ENCODE measurements at regions not wholly inside any gene's neighbourhood (a gene's known extent, or its start where the extent isn't known, plus 50 kb on each side); places are given as distances from the start of the nearest gene placed in this dataset.

GRCh38 chr4:106522839-106523238 lies 154.3 kb upstream of the GIMD1 start:
- no peak for DNase-seq (ENCODE audit: low spot score in 2 of 2)

GRCh38 chr4:106512706-106513105 lies 144.1 kb upstream of the GIMD1 start:
- Histone ChIP-seq H3K36me3 (no peaks in the 10 kb centered on the region), H3K27ac (no peak overlapping the region), H3K4me1 (no peaks in the 10 kb centered on the region), H3K27me3 (no peaks in the 10 kb centered on the region), H3K9me3 (no peaks in the 10 kb centered on the region), H3K4me3 (no peak overlapping the region)
- DNase-seq (ENCODE audit: low spot score in 2 of 2) = no peak
- TF ChIP-seq CTCF (IDR thresholded peaks at IDR 0.05) (no peak), POLR2A (IDR thresholded peaks at IDR 0.05) (no peak), EP300 (IDR thresholded peaks at IDR 0.05) (no peak), POLR2AphosphoS5 (IDR thresholded peaks at IDR 0.05) (no peak)
- WGBS = 70% methylated on average over 2 of the region's 2 CpGs

More at GRCh38 chr4:106522839-106523238, 154.3 kb upstream of the GIMD1 start:
- no peak overlapping the region for H3K27ac ChIP-seq
- no peaks in the 10 kb centered on the region for H3K36me3 ChIP-seq
- 91% methylated on average over 8 of the region's 8 CpGs for WGBS
- H3K27me3 ChIP-seq = no peaks in the 10 kb centered on the region
- no peaks in the 10 kb centered on the region for H3K4me1 ChIP-seq
- no peak for TF ChIP-seq CTCF (IDR thresholded peaks at IDR 0.05)
- TF ChIP-seq POLR2A (IDR thresholded peaks at IDR 0.05) = no peak
- TF ChIP-seq EP300 (IDR thresholded peaks at IDR 0.05) = no peak
- TF ChIP-seq POLR2AphosphoS5 (IDR thresholded peaks at IDR 0.05) = no peak
- H3K4me3 ChIP-seq = no peak overlapping the region
- no peaks in the 10 kb centered on the region for H3K9me3 ChIP-seq

DNA sequence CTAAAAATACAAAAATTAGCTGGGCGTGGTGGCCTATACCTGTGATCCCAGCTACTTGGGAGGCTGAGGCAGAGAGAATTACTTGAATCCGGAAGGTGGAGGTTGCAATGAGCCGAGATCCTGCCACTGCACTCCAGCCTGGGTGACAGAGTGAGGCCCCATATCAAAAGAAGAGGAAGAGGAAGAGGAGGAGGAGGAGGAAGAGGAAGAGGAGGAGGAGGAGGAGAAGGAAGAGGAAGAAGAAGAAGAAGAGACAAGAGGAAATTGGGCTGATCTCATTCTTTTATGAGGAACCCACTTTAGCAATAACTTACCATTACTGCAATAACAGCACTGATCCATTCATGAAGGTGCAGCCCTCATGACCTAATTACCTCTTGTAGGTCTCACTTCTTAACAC lies 138.9 kb upstream of the GIMD1 start:
- H3K9me3 ChIP-seq = no peaks in the 10 kb centered on the region
- H3K27me3 ChIP-seq = no peaks in the 10 kb centered on the region
- no peak overlapping the region for H3K27ac ChIP-seq
- WGBS = 91% methylated on average over 3 of the region's 3 CpGs
- no peaks in the 10 kb centered on the region for H3K4me1 ChIP-seq
- no peak for DNase-seq (ENCODE audit: low spot score in 2 of 2)
- H3K36me3 ChIP-seq = no peaks in the 10 kb centered on the region
- TF ChIP-seq EP300 (IDR thresholded peaks at IDR 0.05) (no peak), CTCF (IDR thresholded peaks at IDR 0.05) (no peak), POLR2AphosphoS5 (IDR thresholded peaks at IDR 0.05) (no peak), POLR2A (IDR thresholded peaks at IDR 0.05) (no peak)
- no peak overlapping the region for H3K4me3 ChIP-seq

DNA sequence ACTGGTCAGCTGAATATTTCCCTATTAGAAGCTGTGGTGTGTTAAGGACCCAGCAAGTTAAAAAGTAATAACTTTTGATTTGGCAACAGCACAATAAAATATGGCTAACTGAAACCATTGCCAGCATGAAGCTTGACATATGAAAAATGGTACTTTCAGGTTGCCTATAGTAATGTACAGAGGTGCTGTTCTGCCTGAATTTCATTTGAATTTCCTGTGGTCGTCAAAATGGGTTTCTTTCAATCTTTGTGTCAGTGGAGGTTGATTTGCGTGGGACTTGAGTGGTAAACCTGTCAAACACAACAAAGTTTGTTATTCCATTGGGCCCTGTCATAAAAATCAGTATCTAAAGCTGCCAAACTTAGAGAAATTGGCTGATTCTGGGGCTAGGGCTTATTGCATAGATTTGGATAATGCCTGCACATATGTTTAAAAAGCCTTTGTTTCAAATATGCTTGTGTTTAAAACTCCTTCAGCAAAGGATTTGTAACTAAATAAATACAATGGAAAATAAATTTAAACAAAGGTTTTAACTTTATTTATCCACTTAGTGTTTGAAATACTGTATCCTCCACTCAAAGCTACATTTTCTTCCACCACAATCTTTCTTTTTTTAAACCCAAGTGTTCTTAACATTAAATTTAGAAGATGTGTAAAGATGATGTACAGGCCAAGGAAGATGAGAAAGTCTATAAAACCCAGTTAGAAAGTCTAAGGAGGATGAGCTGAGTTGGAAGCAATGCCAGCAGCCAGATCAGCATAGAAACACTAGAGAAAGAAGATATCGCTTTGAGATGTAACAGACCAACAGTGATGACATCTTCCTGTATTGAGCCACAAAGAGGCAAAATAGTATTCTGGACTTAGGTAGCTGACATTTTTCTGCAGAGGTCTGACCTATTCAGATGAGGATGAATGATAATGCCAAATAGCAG lies 134.8 kb upstream of the GIMD1 start:
- H3K4me3 ChIP-seq = no peak overlapping the region
- H3K9me3 ChIP-seq = no peaks in the 10 kb centered on the region
- TF ChIP-seq POLR2AphosphoS5 (IDR thresholded peaks at IDR 0.05) (no peak), CTCF (IDR thresholded peaks at IDR 0.05) (no peak), POLR2A (IDR thresholded peaks at IDR 0.05) (no peak), EP300 (IDR thresholded peaks at IDR 0.05) (no peak)
- 72% methylated on average over 3 of the region's 3 CpGs for WGBS
- H3K27ac ChIP-seq = no peak overlapping the region
- no peaks in the 10 kb centered on the region for H3K36me3 ChIP-seq
- no peaks in the 10 kb centered on the region for H3K4me1 ChIP-seq
- H3K27me3 ChIP-seq = no peaks in the 10 kb centered on the region
- no peak for DNase-seq (ENCODE audit: low spot score in 2 of 2)

GRCh38 chr4:106502106-106502699 lies 133.6 kb upstream of the GIMD1 start:
- Histone ChIP-seq H3K36me3 (no peaks in the 10 kb centered on the region), H3K4me3 (no peak overlapping the region)
- 28% methylated on average over 11 of the region's 11 CpGs for WGBS

More at GRCh38 chr4:106502106-106502699, 133.6 kb upstream of the GIMD1 start:
- TF ChIP-seq EP300 (IDR thresholded peaks at IDR 0.05) = no peak
- TF ChIP-seq CTCF (IDR thresholded peaks at IDR 0.05) = no peak
- no peak for TF ChIP-seq POLR2AphosphoS5 (IDR thresholded peaks at IDR 0.05)
- no peak for TF ChIP-seq POLR2A (IDR thresholded peaks at IDR 0.05)
- no peak overlapping the region for H3K27ac ChIP-seq
- no peak for DNase-seq (ENCODE audit: low spot score in 2 of 2)
- no peaks in the 10 kb centered on the region for H3K4me1 ChIP-seq
- H3K27me3 ChIP-seq = no peaks in the 10 kb centered on the region
- H3K9me3 ChIP-seq = no peaks in the 10 kb centered on the region

Data from suprapubic skin (tissue), 4 donors.